ENCODE measurements at regions not wholly inside any gene's neighbourhood (a gene's known extent, or its start where the extent isn't known, plus 50 kb on each side); places are given as distances from the start of the nearest gene placed in this dataset.
"Not testable (repeated sequence)": the region's sequence is repeated elsewhere in the genome, so short reads cannot be mapped to it uniquely, and the experiment has no call there.

DNA sequence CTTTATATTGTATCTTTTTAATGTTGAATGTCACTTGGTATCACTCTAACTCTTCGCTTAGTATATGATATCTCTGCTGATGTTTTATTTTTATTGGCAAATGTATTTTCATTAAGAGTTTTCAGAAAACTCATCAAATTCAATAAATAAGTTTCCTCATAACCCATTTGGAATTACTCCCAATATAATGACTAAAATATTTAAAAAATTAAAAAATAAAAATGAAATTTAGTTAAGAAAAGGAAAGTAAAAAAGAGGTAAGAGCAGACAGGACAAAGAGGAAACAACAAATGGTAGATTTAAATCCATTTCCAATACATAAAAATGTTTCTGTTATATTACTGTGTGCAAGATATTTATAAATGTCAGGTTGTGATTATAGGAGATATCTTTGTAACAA is 548.9 kb upstream of the SPRY2 start:
- DNase-seq = no peak

- no peak for DNase-seq
Observed at GRCh38 chr13:80888390-80888789, 547.5 kb upstream of the SPRY2 start.

DNA sequence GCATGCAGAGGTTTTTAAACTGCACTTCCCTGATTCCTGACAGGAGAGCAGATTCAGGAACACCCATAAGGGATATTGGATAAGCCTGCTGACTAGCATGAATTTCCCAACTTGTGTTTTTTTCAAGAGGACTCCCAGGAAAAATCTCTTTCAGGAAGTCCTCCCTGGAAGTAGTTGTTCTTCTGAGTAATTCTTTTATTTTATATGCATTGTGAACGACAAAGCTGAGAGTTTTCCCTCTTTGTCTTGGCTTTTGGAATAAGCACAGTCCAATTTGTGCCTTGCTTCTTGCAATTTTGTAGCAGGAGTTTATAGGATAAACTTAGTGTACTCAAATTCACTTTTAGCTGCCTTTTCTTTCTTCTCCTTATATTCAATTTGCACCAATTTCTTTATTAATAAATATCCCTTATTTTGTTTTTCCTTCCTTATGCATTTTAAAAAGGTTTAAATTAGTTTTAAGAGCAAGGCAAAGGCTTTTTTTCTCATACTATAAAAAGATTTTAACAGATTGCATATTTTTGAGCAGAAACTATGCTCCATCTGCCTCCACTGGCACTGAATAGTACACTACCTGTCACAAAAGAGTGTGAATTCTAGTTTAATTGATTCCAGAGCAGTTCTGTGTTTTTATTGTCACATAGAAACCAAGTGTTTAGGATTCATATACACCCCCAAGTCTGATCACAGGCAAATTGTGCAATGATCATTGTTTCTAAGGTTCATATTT is 543.3 kb upstream of the SPRY2 start:
- DNase-seq = no peak

GRCh38 chr13:80883545-80883944 is 542.6 kb upstream of the SPRY2 start:
- DNase-seq = no peak

GRCh38 chr13:80881942-80882445 is 541.1 kb upstream of the SPRY2 start:
- DNase-seq = no peak

DNA sequence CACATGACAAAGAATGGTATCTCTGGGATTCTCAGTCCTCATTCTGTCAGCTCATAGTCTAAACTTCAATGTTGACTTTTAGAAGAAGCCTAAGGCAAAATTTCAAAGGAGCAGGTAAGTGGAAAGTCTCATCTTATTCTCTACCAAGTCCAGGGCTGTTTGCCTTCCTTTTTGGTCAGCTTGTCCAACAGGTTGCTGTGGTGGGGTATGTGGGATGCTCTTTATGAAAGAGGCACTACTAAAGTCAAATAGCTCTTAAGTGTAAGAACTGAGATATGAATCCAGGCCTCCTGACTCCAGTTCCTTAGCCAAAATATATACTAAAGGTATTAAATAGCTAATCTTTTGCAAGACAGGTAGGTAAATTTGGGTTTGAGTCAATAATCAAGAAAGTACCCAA is 540.6 kb upstream of the SPRY2 start:
- no peak for DNase-seq

GRCh38 chr13:80881034-80881433 is 540.1 kb upstream of the SPRY2 start:
- DNase-seq = no peak

DNA sequence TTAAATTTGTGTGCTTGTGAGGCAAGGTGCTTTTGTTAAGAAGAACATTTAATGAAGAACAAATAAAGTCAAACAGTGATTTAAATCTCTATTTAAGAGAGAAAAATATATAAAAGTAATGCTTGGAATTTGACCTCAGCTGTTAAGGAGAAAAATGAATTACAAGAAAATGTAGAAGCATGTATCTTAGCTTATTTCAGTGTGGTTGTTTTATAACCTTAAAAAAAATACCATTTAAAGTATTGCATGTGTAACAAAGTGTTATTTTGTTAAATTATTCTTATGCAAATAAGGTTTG is 537.0 kb upstream of the SPRY2 start:
- DNase-seq = no peak

GRCh38 chr13:80877209-80877943 is 536.5 kb upstream of the SPRY2 start:
- no peak for DNase-seq

DNA sequence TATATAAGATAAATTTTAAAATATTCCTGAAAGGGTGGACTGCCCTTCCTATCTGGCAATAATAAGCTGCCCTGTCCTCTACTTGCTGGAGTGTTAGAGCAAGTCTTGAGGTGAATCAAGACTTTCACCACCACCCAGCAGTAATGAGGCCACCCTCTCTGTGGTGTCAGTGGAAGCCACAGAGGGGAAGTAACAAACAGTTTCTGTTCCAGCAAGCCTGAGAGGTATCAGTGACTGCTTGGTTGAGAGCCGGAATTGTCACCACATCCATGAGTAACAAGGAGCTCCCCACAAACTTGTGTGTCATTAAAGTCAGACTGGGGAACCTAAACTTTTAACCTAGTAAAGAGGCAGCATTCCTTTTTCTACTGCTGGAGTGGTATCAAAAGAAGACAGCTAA is 532.7 kb upstream of the SPRY2 start:
- DNase-seq = peak; percentile 82

- not testable (repeated sequence) for DNase-seq
Observed at GRCh38 chr13:80871971-80872370, 531.0 kb upstream of the SPRY2 start.

GRCh38 chr13:80871481-80871880 is 530.6 kb upstream of the SPRY2 start:
- no peak for DNase-seq

DNA sequence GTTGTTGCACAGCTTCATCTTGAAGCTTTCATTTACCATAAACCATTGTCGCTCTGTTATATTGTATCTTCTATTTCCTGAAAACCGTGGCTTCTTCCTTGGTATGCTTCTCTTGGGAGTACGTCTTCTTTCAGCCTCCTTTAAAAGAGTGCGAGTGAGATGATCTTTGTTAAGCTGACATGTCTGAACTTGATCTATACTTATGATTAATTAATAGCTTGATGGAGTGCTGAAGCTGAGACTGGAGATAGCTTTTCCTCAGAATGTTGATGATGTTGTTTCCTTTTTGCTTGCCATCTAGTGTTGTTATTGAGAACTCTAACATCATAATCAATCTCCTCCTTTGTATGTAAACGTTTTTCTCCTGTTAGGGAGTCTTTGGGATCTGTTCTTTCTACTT is 529.3 kb upstream of the SPRY2 start:
- no peak for DNase-seq

DNA sequence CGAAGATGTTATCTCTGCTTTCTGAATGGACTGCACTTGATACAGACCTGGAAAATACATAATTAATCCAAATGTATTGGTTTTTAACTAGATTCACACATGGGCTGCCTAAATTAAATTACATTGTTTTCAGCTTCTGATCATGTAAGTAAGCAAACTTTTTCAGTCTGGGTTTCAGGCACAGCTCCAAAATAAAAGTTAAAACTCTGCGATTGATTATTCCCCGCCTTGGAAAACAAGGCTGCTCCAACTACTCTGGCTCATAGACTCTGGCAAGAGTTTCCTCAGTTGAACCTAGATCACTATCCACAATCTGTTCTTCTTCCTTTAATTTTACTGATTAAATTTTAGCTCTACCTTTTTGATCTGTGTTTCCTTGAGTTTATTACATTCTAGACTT is 526.0 kb upstream of the SPRY2 start:
- no peak for DNase-seq

- no peak for DNase-seq
Observed at GRCh38 chr13:80865329-80865728, 524.4 kb upstream of the SPRY2 start.

DNA sequence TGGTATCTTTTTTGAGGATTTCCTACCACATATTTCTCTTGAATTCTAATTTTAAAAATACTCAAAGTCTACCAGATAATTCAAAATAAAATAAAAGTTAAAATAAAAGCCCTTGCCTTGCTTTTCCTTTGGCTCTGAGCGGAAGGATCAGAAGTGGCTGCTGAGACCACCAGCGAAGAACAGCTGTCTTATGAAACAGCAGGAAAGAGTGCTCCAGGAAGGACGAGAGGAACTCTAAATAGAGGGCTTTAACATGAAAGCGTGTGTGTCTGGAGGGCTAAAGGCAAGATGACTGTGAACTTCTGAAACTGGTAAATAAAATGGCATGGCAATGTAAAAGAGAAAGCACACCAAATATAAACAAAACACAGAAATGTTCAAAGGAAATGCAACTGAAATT is 521.5 kb upstream of the SPRY2 start:
- DNase-seq = no peak

DNA sequence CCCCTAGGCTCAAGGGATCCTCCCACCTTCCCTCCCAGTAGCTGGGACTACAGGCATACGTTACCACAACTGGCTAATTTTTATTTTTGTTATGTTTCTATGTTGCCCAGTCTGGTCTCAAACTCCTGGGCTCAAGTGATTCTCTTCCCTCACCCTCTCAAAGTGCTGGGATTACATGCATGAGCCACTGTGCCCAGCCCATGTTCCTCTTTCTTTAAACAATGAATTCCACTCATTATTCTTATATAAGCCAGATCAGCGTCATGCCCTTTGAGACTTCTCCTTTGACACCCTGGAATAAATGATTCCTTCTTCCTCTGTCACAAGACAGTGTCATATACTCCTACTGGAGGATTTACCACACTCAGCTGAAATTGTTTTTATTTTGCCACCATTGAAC is 519.9 kb upstream of the SPRY2 start:
- DNase-seq = no peak

DNA sequence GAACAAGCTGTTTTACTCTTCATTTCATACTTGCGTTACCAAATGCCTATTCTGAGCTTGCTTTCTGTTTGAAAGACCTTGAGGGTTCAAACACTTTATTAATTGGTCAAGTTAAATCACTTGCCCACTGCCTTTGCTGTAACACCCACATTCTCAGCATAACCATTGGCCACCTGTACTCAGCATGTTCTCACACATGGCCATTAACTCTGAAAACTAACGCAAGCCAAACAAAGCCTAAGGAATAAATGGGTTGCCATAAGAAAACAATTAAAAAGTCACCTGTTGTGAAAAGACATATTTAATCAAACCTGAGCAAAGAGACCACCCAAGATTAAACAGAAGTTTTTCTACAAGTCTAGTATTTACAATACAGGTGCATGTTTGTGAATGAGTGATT is 517.2 kb upstream of the SPRY2 start:
- no peak for DNase-seq

- DNase-seq = no peak
Observed at GRCh38 chr13:80857321-80857720, 516.4 kb upstream of the SPRY2 start.

- no peak for DNase-seq
Observed at GRCh38 chr13:80850771-80851170, 509.8 kb upstream of the SPRY2 start.

- no peak for DNase-seq
Observed at GRCh38 chr13:80844164-80844563, 503.2 kb upstream of the SPRY2 start.

GRCh38 chr13:80841414-80841813 is 500.5 kb upstream of the SPRY2 start:
- DNase-seq = no peak

- no peak for DNase-seq
Observed at GRCh38 chr13:80840316-80840976, 499.5 kb upstream of the SPRY2 start.

DNA sequence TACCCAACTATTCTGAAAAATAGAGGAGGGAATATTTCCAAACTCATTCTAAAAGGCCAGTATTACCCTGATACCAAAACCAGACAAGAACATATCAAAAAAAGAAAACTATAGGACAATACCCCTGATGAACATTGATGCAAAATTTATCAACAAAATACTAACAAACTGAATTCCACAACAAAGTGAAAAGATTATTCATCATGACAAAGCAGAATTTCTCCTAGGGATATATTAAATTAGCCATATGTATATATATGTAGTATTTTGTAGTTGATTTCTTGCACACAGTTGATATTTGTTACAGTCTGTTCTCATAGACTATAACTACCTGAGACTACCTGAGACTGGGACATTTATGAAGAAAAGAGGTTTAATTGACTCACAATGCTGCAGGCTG is 495.0 kb upstream of the SPRY2 start:
- no peak for DNase-seq
